ENCODE measurements at regions not wholly inside any gene's neighbourhood (a gene's known extent, or its start where the extent isn't known, plus 50 kb on each side); places are given as distances from the start of the nearest gene placed in this dataset.

- TF ChIP-seq CTCF (IDR thresholded peaks at IDR 0.05; ENCODE audit: extremely low read depth in 1 of 2, insufficient read depth in 1 of 2, low read depth in 1 of 2, low read length in 2 of 2) = no peak
- no peak for TF ChIP-seq POLR2A (IDR thresholded peaks at IDR 0.05; ENCODE audit: low read depth, low read length)
- no peak for TF ChIP-seq POLR2AphosphoS5 (IDR thresholded peaks at IDR 0.05; ENCODE audit: insufficient read depth, low read depth, low read length)
- TF ChIP-seq EZH2 (IDR thresholded peaks at IDR 0.05; ENCODE audit: borderline replicate concordance, low read depth, low read length, severe bottlenecking) = no peak
These were observed 410.7 kb downstream of the LTN1 start for GRCh38 chr21:28581976-28582375.
